Left ventricle myocardium superior (tissue), 1 donor: ENCODE measurements at regions not wholly inside any gene's neighbourhood (a gene's known extent, or its start where the extent isn't known, plus 50 kb on each side); places are given as distances from the start of the nearest gene placed in this dataset.
"Not testable (repeated sequence)": the region's sequence is repeated elsewhere in the genome, so short reads cannot be mapped to it uniquely, and the experiment has no call there.

ENCODE experiments used
- ATAC-seq: fragments of 200-7000 bp; cut with Tn5 transposase; one replicate; pipeline ENCODE4 v1.9.1; 2020; ENCODE audit warnings: mild to moderate bottlenecking, moderate library complexity
- DNase-seq: peaks from one replicate; pipeline ENCODE4 v3.0.0-alpha.2; 2020
- intact Hi-C: fragments of 100-400 bp; cut with micrococcal nuclease; formaldehyde crosslinking; loops from one replicate; pipeline ENCODE4 v1.11.0; 2022
- donor health status: DM: no; HTN: yes; CAD: no; lungs with severe emphysema.

GRCh38 chr18:6564950-6565814 is 150.5 kb upstream of the L3MBTL4 start:
- no peak for DNase-seq
- intact Hi-C loops: no loop called here

GRCh38 chr18:6565815-6566081 is 151.0 kb upstream of the L3MBTL4 start:
- intact Hi-C loops: no loop called here
- DNase-seq (no peak), ATAC-seq (no peak)

More at GRCh38 chr18:6564950-6565814, 150.5 kb upstream of the L3MBTL4 start:
- ATAC-seq: no peak

GRCh38 chr18:6566338-6566911 is 151.7 kb upstream of the L3MBTL4 start:
- no peak for DNase-seq
- no peak for ATAC-seq
- intact Hi-C loops: no loop called here

GRCh38 chr18:6569813-6570212 is 155.1 kb upstream of the L3MBTL4 start:
- ATAC-seq (no peak), DNase-seq (no peak)
- intact Hi-C loops: no loop called here

- DNase-seq (no peak), ATAC-seq (no peak)
- intact Hi-C loops: no loop called here
These were observed 156.0 kb upstream of the L3MBTL4 start for GRCh38 chr18:6570581-6571238.

- intact Hi-C loops: no loop called here
- no peak for DNase-seq
- ATAC-seq: no peak
These were observed 156.5 kb upstream of the L3MBTL4 start for GRCh38 chr18:6571239-6571602.

GRCh38 chr18:6572192-6572591 is 157.3 kb upstream of the ARHGAP28 start:
- DNase-seq, intact Hi-C loops, ATAC-seq: not testable (repeated sequence)

- intact Hi-C loops: no loop called here
- no peak for ATAC-seq
- DNase-seq: no peak
These were observed 154.9 kb upstream of the ARHGAP28 start for GRCh38 chr18:6574631-6575030.

GRCh38 chr18:6575908-6576307 is 153.6 kb upstream of the ARHGAP28 start:
- intact Hi-C loops: no loop called here
- ATAC-seq (no peak), DNase-seq (no peak)

- DNase-seq: no peak
- intact Hi-C loops: no loop called here
- ATAC-seq: no peak
These were observed 152.7 kb upstream of the ARHGAP28 start for GRCh38 chr18:6576718-6577375.

- intact Hi-C loops: no loop called here
- ATAC-seq: no peak
- DNase-seq: no peak
These were observed 150.8 kb upstream of the ARHGAP28 start for GRCh38 chr18:6578686-6579085.

- ATAC-seq: no peak
- no peak for DNase-seq
- intact Hi-C loops: no loop called here
These were observed 150.0 kb upstream of the ARHGAP28 start for GRCh38 chr18:6579486-6579885.

GRCh38 chr18:6580401-6580800 is 149.1 kb upstream of the ARHGAP28 start:
- DNase-seq (no peak), ATAC-seq (no peak)
- intact Hi-C loops: no loop called here

GRCh38 chr18:6589923-6590322 is 139.6 kb upstream of the ARHGAP28 start:
- intact Hi-C loops: no loop called here
- DNase-seq (no peak), ATAC-seq (no peak)

- DNase-seq (no peak), ATAC-seq (no peak)
- intact Hi-C loops: no loop called here
These were observed 139.2 kb upstream of the ARHGAP28 start for GRCh38 chr18:6590326-6590725.

- ATAC-seq (no peak), DNase-seq (no peak)
- intact Hi-C loops: no loop called here
These were observed 138.0 kb upstream of the ARHGAP28 start for GRCh38 chr18:6591491-6591890.

GRCh38 chr18:6592522-6592921 is 137.0 kb upstream of the ARHGAP28 start:
- no peak for DNase-seq
- ATAC-seq: no peak
- intact Hi-C loops: no loop called here

- ATAC-seq: no peak
- intact Hi-C loops: no loop called here
These were observed 136.2 kb upstream of the ARHGAP28 start for GRCh38 chr18:6593142-6593885.

GRCh38 chr18:6595666-6596065 is 133.8 kb upstream of the ARHGAP28 start:
- ATAC-seq (no peak), DNase-seq (no peak)
- intact Hi-C loops: no loop called here

More at GRCh38 chr18:6593142-6593885, 136.2 kb upstream of the ARHGAP28 start:
- DNase-seq: no peak

- no peak for ATAC-seq
- DNase-seq: no peak
- intact Hi-C loops: no loop called here
These were observed 130.9 kb upstream of the ARHGAP28 start for GRCh38 chr18:6598657-6599056.
